ENCODE measurements at regions not wholly inside any gene's neighbourhood (a gene's known extent, or its start where the extent isn't known, plus 50 kb on each side); places are given as distances from the start of the nearest gene placed in this dataset.

GRCh38 chr12:19997656-19998400, 370.5 kb upstream of the PDE3A start:
- no peak overlapping the region for H3K4me3 ChIP-seq (ENCODE audit: low read length)
- TF ChIP-seq EZH2phosphoT487 (IDR thresholded peaks at IDR 0.05; ENCODE audit: borderline replicate concordance, low read length) (no peak), CTCF (IDR thresholded peaks at IDR 0.05; ENCODE audit: low read depth, low read length, poor library complexity, severe bottlenecking) (no peak)
- H3K9me2 ChIP-seq (replicated peaks; ENCODE audit: control insufficient read depth, low read length) = no peaks in the 10 kb centered on the region
- H3K27ac ChIP-seq (ENCODE audit: low read depth, low read length) = no peak overlapping the region
- no peaks in the 10 kb centered on the region for H3K36me3 ChIP-seq (ENCODE audit: control insufficient read depth, low read length)
- H3F3A ChIP-seq (ENCODE audit: control insufficient read depth, insufficient read depth) = no peaks in the 10 kb centered on the region
- no peaks in the 10 kb centered on the region for H4K20me1 ChIP-seq (ENCODE audit: control insufficient read depth, insufficient read depth, low read depth, low read length)
- H3K4me1 ChIP-seq (ENCODE audit: control insufficient read depth, low read length) = no peaks in the 10 kb centered on the region
- H3K79me2 ChIP-seq (ENCODE audit: control insufficient read depth, low read length) = no peaks in the 10 kb centered on the region
- H3K9me3 ChIP-seq (ENCODE audit: control insufficient read depth, insufficient read depth, low read length) = no peaks in the 10 kb centered on the region
- H3K27me3 ChIP-seq (ENCODE audit: control insufficient read depth, low read length) = no peaks in the 10 kb centered on the region
- H3K4me2 ChIP-seq (ENCODE audit: low read length) = no peak overlapping the region

- Histone ChIP-seq H3F3A (ENCODE audit: control insufficient read depth, insufficient read depth) (no peaks in the 10 kb centered on the region), H3K4me2 (ENCODE audit: low read length) (no peak overlapping the region), H3K27me3 (ENCODE audit: control insufficient read depth, low read length) (no peaks in the 10 kb centered on the region), H3K4me1 (ENCODE audit: control insufficient read depth, low read length) (no peaks in the 10 kb centered on the region), H3K9me2 (replicated peaks; ENCODE audit: control insufficient read depth, low read length) (no peaks in the 10 kb centered on the region), H4K20me1 (ENCODE audit: control insufficient read depth, insufficient read depth, low read depth, low read length) (no peaks in the 10 kb centered on the region), H3K79me2 (ENCODE audit: control insufficient read depth, low read length) (no peaks in the 10 kb centered on the region), H3K36me3 (ENCODE audit: control insufficient read depth, low read length) (no peaks in the 10 kb centered on the region), H3K9me3 (ENCODE audit: control insufficient read depth, insufficient read depth, low read length) (no peaks in the 10 kb centered on the region), H3K27ac (ENCODE audit: low read depth, low read length) (no peak overlapping the region), H3K4me3 (ENCODE audit: low read length) (no peak overlapping the region)
- no peak for TF ChIP-seq CTCF (IDR thresholded peaks at IDR 0.05; ENCODE audit: low read depth, low read length, poor library complexity, severe bottlenecking)
- no peak for TF ChIP-seq EZH2phosphoT487 (IDR thresholded peaks at IDR 0.05; ENCODE audit: borderline replicate concordance, low read length)
Observed at GRCh38 chr12:19998411-19998810, 369.9 kb upstream of the PDE3A start.

GRCh38 chr12:19998961-19999804, 369.2 kb upstream of the PDE3A start:
- Histone ChIP-seq H3K4me3 (ENCODE audit: low read length) (no peak overlapping the region), H3K4me1 (ENCODE audit: control insufficient read depth, low read length) (no peaks in the 10 kb centered on the region), H3K27me3 (ENCODE audit: control insufficient read depth, low read length) (no peaks in the 10 kb centered on the region), H3K79me2 (ENCODE audit: control insufficient read depth, low read length) (no peaks in the 10 kb centered on the region), H3K36me3 (ENCODE audit: control insufficient read depth, low read length) (no peaks in the 10 kb centered on the region), H3K27ac (ENCODE audit: low read depth, low read length) (no peak overlapping the region), H3K4me2 (ENCODE audit: low read length) (no peak overlapping the region), H3K9me2 (replicated peaks; ENCODE audit: control insufficient read depth, low read length) (no peaks in the 10 kb centered on the region), H3F3A (ENCODE audit: control insufficient read depth, insufficient read depth) (no peaks in the 10 kb centered on the region), H3K9me3 (ENCODE audit: control insufficient read depth, insufficient read depth, low read length) (no peaks in the 10 kb centered on the region; the same call in 1 of the 2 replicates), H4K20me1 (ENCODE audit: control insufficient read depth, insufficient read depth, low read depth, low read length) (no peaks in the 10 kb centered on the region)
- TF ChIP-seq EZH2phosphoT487 (IDR thresholded peaks at IDR 0.05; ENCODE audit: borderline replicate concordance, low read length) = no peak
- no peak for TF ChIP-seq CTCF (IDR thresholded peaks at IDR 0.05; ENCODE audit: low read depth, low read length, poor library complexity, severe bottlenecking)
